ENCODE measurements at regions not wholly inside any gene's neighbourhood (a gene's known extent, or its start where the extent isn't known, plus 50 kb on each side); places are given as distances from the start of the nearest gene placed in this dataset.

- Histone ChIP-seq H2BK15ac (replicated peaks; ENCODE audit: low read depth) (no peak overlapping the region), H3K56ac (ENCODE audit: low read length) (no peak overlapping the region), H2BK120ac (ENCODE audit: low read depth, low read length) (no peak overlapping the region), H3K36me3 (ENCODE audit: control insufficient read depth, insufficient read depth, low read length) (no peaks in the 10 kb centered on the region), H3K4me1 (ENCODE audit: control insufficient read depth, low read depth, low read length) (no peaks in the 10 kb centered on the region), H3K18ac (ENCODE audit: low read length) (no peak overlapping the region), H2BK5ac (ENCODE audit: low read length) (no peak overlapping the region), H3K27me3 (ENCODE audit: insufficient read depth, low read length, poor library complexity) (no peaks in the 10 kb centered on the region), H2AK5ac (ENCODE audit: low read length) (no peak overlapping the region), H4K8ac (ENCODE audit: low read depth, low read length) (no peak overlapping the region), H3K79me1 (ENCODE audit: low read length) (no peaks in the 10 kb centered on the region), H4K5ac (ENCODE audit: low read length) (no peak overlapping the region), H3K23ac (ENCODE audit: low read length) (no peak overlapping the region), H3K4ac (ENCODE audit: low read depth, low read length) (no peak overlapping the region), H3K27ac (ENCODE audit: low read depth, low read length) (no peak overlapping the region), H3K79me2 (ENCODE audit: control insufficient read depth, insufficient read depth, low read length) (no peaks in the 10 kb centered on the region), H3K4me3 (ENCODE audit: low read length) (no peak overlapping the region), H3K9ac (ENCODE audit: low read length) (no peak overlapping the region), H3K4me2 (ENCODE audit: low read length) (no peak overlapping the region)
- WGBS (ENCODE audit: extremely low coverage, insufficient coverage, low lambda C conversion rate): no CpG with 5 or more reads among the region's 2 CpGs
- DNase-seq: no peak
Measured at GRCh38 chr3:68249265-68249664, 594.9 kb upstream of the SUCLG2 start.

DNA sequence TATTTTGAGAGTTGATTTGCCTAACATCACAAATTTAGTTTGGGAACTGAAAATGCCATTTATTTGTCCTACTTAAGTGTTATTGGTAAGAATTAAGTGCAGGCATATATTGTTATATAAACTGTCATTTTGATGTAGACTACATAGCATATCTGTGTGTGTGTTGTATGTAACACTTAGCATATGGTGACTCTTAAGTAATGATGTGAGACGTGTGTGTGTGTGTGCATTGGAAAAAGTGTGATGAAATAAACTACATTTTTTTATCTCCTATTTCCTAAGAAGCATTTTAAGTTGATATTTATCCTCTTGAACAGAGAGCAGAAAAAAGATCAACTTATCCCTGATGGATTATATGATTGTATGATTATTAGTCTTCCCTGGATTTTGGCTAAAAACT is 588.2 kb upstream of the SUCLG2 start:
- Histone ChIP-seq H3K36me3 (ENCODE audit: control insufficient read depth, insufficient read depth, low read length) (no peaks in the 10 kb centered on the region), H3K27ac (ENCODE audit: low read depth, low read length) (no peak overlapping the region), H3K4me2 (ENCODE audit: low read length) (no peak overlapping the region), H3K79me1 (ENCODE audit: low read length) (no peaks in the 10 kb centered on the region), H3K56ac (ENCODE audit: low read length) (no peak overlapping the region), H3K27me3 (ENCODE audit: insufficient read depth, low read length, poor library complexity) (no peaks in the 10 kb centered on the region), H3K4ac (ENCODE audit: low read depth, low read length) (no peak overlapping the region), H2AK5ac (ENCODE audit: low read length) (no peak overlapping the region), H2BK5ac (ENCODE audit: low read length) (no peak overlapping the region), H2BK120ac (ENCODE audit: low read depth, low read length) (no peak overlapping the region), H3K9ac (ENCODE audit: low read length) (no peak overlapping the region), H3K18ac (ENCODE audit: low read length) (no peak overlapping the region), H3K4me3 (ENCODE audit: low read length) (no peak overlapping the region), H3K79me2 (ENCODE audit: control insufficient read depth, insufficient read depth, low read length) (no peaks in the 10 kb centered on the region), H4K8ac (ENCODE audit: low read depth, low read length) (no peak overlapping the region), H2BK15ac (replicated peaks; ENCODE audit: low read depth) (no peak overlapping the region), H4K5ac (ENCODE audit: low read length) (no peak overlapping the region), H3K23ac (ENCODE audit: low read length) (no peak overlapping the region), H3K4me1 (ENCODE audit: control insufficient read depth, low read depth, low read length) (no peaks in the 10 kb centered on the region)
- no CpG with 5 or more reads among the region's 1 CpG for WGBS (ENCODE audit: extremely low coverage, insufficient coverage, low lambda C conversion rate)
- no peak for DNase-seq

- Histone ChIP-seq H3K18ac (ENCODE audit: low read length) (no peak overlapping the region), H3K79me2 (ENCODE audit: control insufficient read depth, insufficient read depth, low read length) (no peaks in the 10 kb centered on the region), H3K27me3 (ENCODE audit: insufficient read depth, low read length, poor library complexity) (no peaks in the 10 kb centered on the region)
Measured at GRCh38 chr3:68239542-68239941, 585.1 kb upstream of the SUCLG2 start.

GRCh38 chr3:68234076-68234780 is 579.8 kb upstream of the SUCLG2 start:
- H2BK120ac ChIP-seq (ENCODE audit: low read depth, low read length): no peak overlapping the region
- no peak overlapping the region for H4K5ac ChIP-seq (ENCODE audit: low read length)
- no peak overlapping the region for H3K27ac ChIP-seq (ENCODE audit: low read depth, low read length)
- H3K36me3 ChIP-seq (ENCODE audit: control insufficient read depth, insufficient read depth, low read length): no peaks in the 10 kb centered on the region
- no peak overlapping the region for H3K18ac ChIP-seq (ENCODE audit: low read length)
- no peak overlapping the region for H3K56ac ChIP-seq (ENCODE audit: low read length)
- no peak overlapping the region for H2BK15ac ChIP-seq (replicated peaks; ENCODE audit: low read depth)
- no peaks in the 10 kb centered on the region for H3K79me2 ChIP-seq (ENCODE audit: control insufficient read depth, insufficient read depth, low read length)
- no peak overlapping the region for H3K4me2 ChIP-seq (ENCODE audit: low read length)
- no CpG with 5 or more reads among the region's 8 CpGs for WGBS (ENCODE audit: extremely low coverage, insufficient coverage, low lambda C conversion rate)
- H3K9ac ChIP-seq (ENCODE audit: low read length): no peak overlapping the region
- no peak overlapping the region for H3K4ac ChIP-seq (ENCODE audit: low read depth, low read length)
- no peak for DNase-seq
- no peak overlapping the region for H3K23ac ChIP-seq (ENCODE audit: low read length)
- no peaks in the 10 kb centered on the region for H3K4me1 ChIP-seq (ENCODE audit: control insufficient read depth, low read depth, low read length)
- H4K8ac ChIP-seq (ENCODE audit: low read depth, low read length): no peak overlapping the region
- no peak overlapping the region for H2BK5ac ChIP-seq (ENCODE audit: low read length)
- H3K27me3 ChIP-seq (ENCODE audit: insufficient read depth, low read length, poor library complexity): no peaks in the 10 kb centered on the region
- no peak overlapping the region for H3K4me3 ChIP-seq (ENCODE audit: low read length)
- no peaks in the 10 kb centered on the region for H3K79me1 ChIP-seq (ENCODE audit: low read length)
- no peak overlapping the region for H2AK5ac ChIP-seq (ENCODE audit: low read length)

More at GRCh38 chr3:68239542-68239941, 585.1 kb upstream of the SUCLG2 start:
- no peak overlapping the region for H4K5ac ChIP-seq (ENCODE audit: low read length)
- H3K4me1 ChIP-seq (ENCODE audit: control insufficient read depth, low read depth, low read length): no peaks in the 10 kb centered on the region
- no peak overlapping the region for H3K4me3 ChIP-seq (ENCODE audit: low read length)
- no peaks in the 10 kb centered on the region for H3K79me1 ChIP-seq (ENCODE audit: low read length)
- H3K4ac ChIP-seq (ENCODE audit: low read depth, low read length): no peak overlapping the region
- H2AK5ac ChIP-seq (ENCODE audit: low read length): no peak overlapping the region
- no peak overlapping the region for H3K23ac ChIP-seq (ENCODE audit: low read length)
- no peaks in the 10 kb centered on the region for H3K36me3 ChIP-seq (ENCODE audit: control insufficient read depth, insufficient read depth, low read length)
- no peak overlapping the region for H3K4me2 ChIP-seq (ENCODE audit: low read length)
- H2BK5ac ChIP-seq (ENCODE audit: low read length): no peak overlapping the region
- H3K9ac ChIP-seq (ENCODE audit: low read length): no peak overlapping the region
- no peak overlapping the region for H2BK15ac ChIP-seq (replicated peaks; ENCODE audit: low read depth)
- no peak for DNase-seq
- H3K56ac ChIP-seq (ENCODE audit: low read length): no peak overlapping the region
- no peak overlapping the region for H4K8ac ChIP-seq (ENCODE audit: low read depth, low read length)
- no peak overlapping the region for H3K27ac ChIP-seq (ENCODE audit: low read depth, low read length)
- no peak overlapping the region for H2BK120ac ChIP-seq (ENCODE audit: low read depth, low read length)
- no CpG with 5 or more reads among the region's 1 CpG for WGBS (ENCODE audit: extremely low coverage, insufficient coverage, low lambda C conversion rate)

DNA sequence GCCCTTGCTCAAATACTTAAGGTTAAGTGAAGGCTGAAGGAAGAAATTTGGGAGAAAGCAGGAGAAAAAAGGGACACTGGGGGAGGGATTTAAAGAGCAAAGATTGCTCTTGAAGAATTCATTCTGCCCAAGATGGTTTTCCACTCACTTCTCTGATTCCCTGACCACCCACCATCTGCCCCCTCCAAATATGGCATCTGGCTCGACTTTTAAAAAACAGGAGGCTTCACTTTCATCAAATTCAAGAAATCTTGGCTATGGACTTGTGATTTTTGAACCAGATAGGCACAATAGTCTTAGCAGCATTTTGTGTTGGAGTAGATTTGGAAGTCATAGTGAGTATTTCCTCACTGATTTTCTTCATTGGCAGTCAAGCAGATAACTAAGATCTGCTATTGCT is 574.4 kb upstream of the SUCLG2 start:
- Histone ChIP-seq H3K4ac (ENCODE audit: low read depth, low read length) (no peak overlapping the region), H3K79me1 (ENCODE audit: low read length) (no peaks in the 10 kb centered on the region), H3K56ac (ENCODE audit: low read length) (no peak overlapping the region), H2BK120ac (ENCODE audit: low read depth, low read length) (no peak overlapping the region), H3K4me3 (ENCODE audit: low read length) (no peak overlapping the region), H2BK15ac (replicated peaks; ENCODE audit: low read depth) (no peak overlapping the region), H3K27me3 (ENCODE audit: insufficient read depth, low read length, poor library complexity) (no peaks in the 10 kb centered on the region), H3K27ac (ENCODE audit: low read depth, low read length) (no peak overlapping the region), H3K18ac (ENCODE audit: low read length) (no peak overlapping the region), H2BK5ac (ENCODE audit: low read length) (no peak overlapping the region), H3K79me2 (ENCODE audit: control insufficient read depth, insufficient read depth, low read length) (no peaks in the 10 kb centered on the region), H3K4me1 (ENCODE audit: control insufficient read depth, low read depth, low read length) (no peaks in the 10 kb centered on the region), H2AK5ac (ENCODE audit: low read length) (no peak overlapping the region), H4K8ac (ENCODE audit: low read depth, low read length) (no peak overlapping the region), H3K23ac (ENCODE audit: low read length) (no peak overlapping the region), H3K9ac (ENCODE audit: low read length) (no peak overlapping the region), H3K4me2 (ENCODE audit: low read length) (no peak overlapping the region), H3K36me3 (ENCODE audit: control insufficient read depth, insufficient read depth, low read length) (no peaks in the 10 kb centered on the region), H4K5ac (ENCODE audit: low read length) (no peak overlapping the region)
- DNase-seq: no peak
- WGBS (ENCODE audit: extremely low coverage, insufficient coverage, low lambda C conversion rate): no CpG with 5 or more reads among the region's 1 CpG

DNA sequence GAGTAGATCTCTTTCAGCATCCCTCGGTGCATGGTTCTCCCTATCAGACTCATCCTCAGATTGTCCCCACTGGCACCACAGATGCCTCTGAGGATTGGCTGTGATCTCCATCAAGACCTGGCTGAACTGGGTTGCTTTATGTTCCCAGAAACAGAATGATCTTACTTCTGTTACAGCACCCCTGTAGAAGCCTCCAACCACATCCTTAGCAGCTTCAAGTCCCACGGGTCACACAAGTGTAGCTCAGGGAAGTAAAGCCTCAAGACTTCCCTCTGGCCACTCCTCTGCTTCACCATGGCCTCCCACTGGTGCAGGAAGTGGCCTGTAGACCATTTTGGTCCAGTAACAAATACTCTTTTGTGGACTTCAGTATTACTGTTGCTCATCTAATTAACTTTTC is 566.4 kb upstream of the SUCLG2 start:
- H2BK120ac ChIP-seq (ENCODE audit: low read depth, low read length): no peak overlapping the region
- no peak for DNase-seq
- H3K9ac ChIP-seq (ENCODE audit: low read length): no peak overlapping the region
- H3K27ac ChIP-seq (ENCODE audit: low read depth, low read length): no peak overlapping the region
- H3K4me1 ChIP-seq (ENCODE audit: control insufficient read depth, low read depth, low read length): no peaks in the 10 kb centered on the region
- no peak overlapping the region for H4K8ac ChIP-seq (ENCODE audit: low read depth, low read length)
- H2AK5ac ChIP-seq (ENCODE audit: low read length): no peak overlapping the region
- no peak overlapping the region for H4K5ac ChIP-seq (ENCODE audit: low read length)
- H3K36me3 ChIP-seq (ENCODE audit: control insufficient read depth, insufficient read depth, low read length): no peaks in the 10 kb centered on the region
- H3K23ac ChIP-seq (ENCODE audit: low read length): no peak overlapping the region
- H3K18ac ChIP-seq (ENCODE audit: low read length): no peak overlapping the region
- H3K79me2 ChIP-seq (ENCODE audit: control insufficient read depth, insufficient read depth, low read length): no peaks in the 10 kb centered on the region
- H3K27me3 ChIP-seq (ENCODE audit: insufficient read depth, low read length, poor library complexity): no peaks in the 10 kb centered on the region
- no peak overlapping the region for H2BK15ac ChIP-seq (replicated peaks; ENCODE audit: low read depth)
- H3K4me2 ChIP-seq (ENCODE audit: low read length): no peak overlapping the region
- WGBS (ENCODE audit: extremely low coverage, insufficient coverage, low lambda C conversion rate): no CpG with 5 or more reads among the region's 2 CpGs
- no peak overlapping the region for H3K4ac ChIP-seq (ENCODE audit: low read depth, low read length)
- H3K56ac ChIP-seq (ENCODE audit: low read length): no peak overlapping the region
- no peaks in the 10 kb centered on the region for H3K79me1 ChIP-seq (ENCODE audit: low read length)
- H3K4me3 ChIP-seq (ENCODE audit: low read length): no peak overlapping the region
- H2BK5ac ChIP-seq (ENCODE audit: low read length): no peak overlapping the region
